HEK293 (cell line): ENCODE measurements at regions not wholly inside any gene's neighbourhood (a gene's known extent, or its start where the extent isn't known, plus 50 kb on each side); places are given as distances from the start of the nearest gene placed in this dataset.

Source experiments
- CTCF ChIA-PET: fragments of 350-600 bp; formaldehyde crosslinking; extraction: SDS; loops from one replicate; lab custom pipeline; 2021; ENCODE audit warnings: antibody characterized with exemption; lab: Yijun Ruan, JAX
- POLR2A ChIA-PET: fragments of 300-600 bp; formaldehyde crosslinking; extraction: SDS; loops from one replicate; lab custom pipeline; 2020; ENCODE audit warnings: antibody characterized with exemption, inconsistent platforms; lab: Yijun Ruan, JAX
- H3K27ac ChIP-seq: fragments of 200-500 bp; sonication (Bioruptor generic); 2 replicates; pipeline ENCODE4 v1.5.1; 2014; ENCODE audit warnings: low read depth, low read length, control low read depth, inconsistent platforms; ENCODE audit errors: extremely low read depth
- H3K36me3 ChIP-seq, 2 experiments: fragments of 200-500 bp in 1 of 2; sonication (Bioruptor generic) in 1 of 2; 1 replicate in 1 of 2; 2 replicates in 1 of 2; pipeline ENCODE4 v1.5.1; 2014 to 2017; ENCODE audit warnings: inconsistent platforms in 2 of 2, low read length in 2 of 2; ENCODE audit not compliant: control insufficient read depth in 2 of 2, insufficient read depth in 1 of 2
- H3K4me1 ChIP-seq: fragments of 200-500 bp; sonication (Bioruptor generic); 2 replicates; pipeline ENCODE4 v1.5.1; 2014; ENCODE audit warnings: mild to moderate bottlenecking, low read length, inconsistent platforms; ENCODE audit not compliant: control insufficient read depth, insufficient read depth
- H3K4me3 ChIP-seq: 2 replicates; pipeline ENCODE4 v1.5.1; 2011; ENCODE audit warnings: low read depth, mild to moderate bottlenecking, control low read depth, low read length, moderate library complexity
- H3K9me3 ChIP-seq: fragments of 200-500 bp; sonication (Bioruptor generic); 2 replicates; pipeline ENCODE4 v1.5.1; 2014; ENCODE audit warnings: low read depth, low read length, inconsistent platforms; ENCODE audit not compliant: control insufficient read depth, insufficient read depth
- BCL6B ChIP-seq: fragments of 450-650 bp; formaldehyde crosslinking; IDR thresholded peaks from 2 replicates; pipeline ENCODE4 v1.5.1; 2017; ENCODE audit warnings: missing biosample characterization, missing genetic modification characterization
- GLI4 ChIP-seq: fragments of 450-650 bp; formaldehyde crosslinking; IDR thresholded peaks from 2 replicates; pipeline ENCODE4 v1.5.1; 2016; ENCODE audit warnings: missing biosample characterization, missing genetic modification characterization
- KLF10 ChIP-seq: fragments of 450-650 bp; IDR thresholded peaks from 2 replicates; pipeline ENCODE4 v1.5.1; 2018; ENCODE audit warnings: missing biosample characterization, mild to moderate bottlenecking, missing genetic modification characterization
- KLF8 ChIP-seq: fragments of 450-650 bp; formaldehyde crosslinking; IDR thresholded peaks from 2 replicates; pipeline ENCODE4 v1.5.1; 2016; ENCODE audit warnings: missing biosample characterization, missing genetic modification characterization
- KLF9 ChIP-seq: fragments of 450-650 bp; formaldehyde crosslinking; IDR thresholded peaks from 2 replicates; pipeline ENCODE4 v1.5.1; 2016; ENCODE audit warnings: missing biosample characterization, missing genetic modification characterization, low read depth
- PRDM2 ChIP-seq: fragments of 450-650 bp; formaldehyde crosslinking; IDR thresholded peaks from 2 replicates; pipeline ENCODE4 v1.5.1; 2016; ENCODE audit warnings: missing biosample characterization, missing genetic modification characterization, borderline replicate concordance
- WT1 ChIP-seq: fragments of 450-650 bp; formaldehyde crosslinking; IDR thresholded peaks from 2 replicates; pipeline ENCODE4 v1.5.1; 2016; ENCODE audit warnings: missing biosample characterization, missing genetic modification characterization
- ZBTB20 ChIP-seq: fragments of 450-650 bp; formaldehyde crosslinking; IDR thresholded peaks from 2 replicates; pipeline ENCODE4 v1.5.1; 2016; ENCODE audit warnings: missing biosample characterization, missing genetic modification characterization
- ZNF138 ChIP-seq: fragments of 450-650 bp; formaldehyde crosslinking; IDR thresholded peaks from 2 replicates; pipeline ENCODE4 v1.5.1; 2016; ENCODE audit warnings: missing biosample characterization, missing genetic modification characterization, borderline replicate concordance
- ZNF184 ChIP-seq: fragments of 450-650 bp; IDR thresholded peaks from 2 replicates; pipeline ENCODE4 v1.5.1; 2018; ENCODE audit warnings: missing biosample characterization, mild to moderate bottlenecking, missing genetic modification characterization
- ZNF473 ChIP-seq: fragments of 450-650 bp; formaldehyde crosslinking; IDR thresholded peaks from 2 replicates; pipeline ENCODE4 v1.5.1; 2017; ENCODE audit warnings: missing biosample characterization, missing genetic modification characterization
- ZNF518A ChIP-seq: fragments of 450-650 bp; formaldehyde crosslinking; conservative IDR thresholded peaks from 2 replicates; pipeline ENCODE4 v1.5.1; 2016; ENCODE audit warnings: low read depth, missing biosample characterization, missing genetic modification characterization
- ZNF624 ChIP-seq: fragments of 450-650 bp; formaldehyde crosslinking; IDR thresholded peaks from 2 replicates; pipeline ENCODE4 v1.5.1; 2017; ENCODE audit warnings: missing biosample characterization, missing genetic modification characterization
- ZNF76 ChIP-seq: fragments of 450-650 bp; formaldehyde crosslinking; IDR thresholded peaks from 2 replicates; pipeline ENCODE4; 2016; ENCODE audit warnings: low read depth, missing biosample characterization, missing genetic modification characterization, borderline replicate concordance
- TF ChIP-seq, protein P1 (sequence below): fragments of 450-650 bp; formaldehyde crosslinking; IDR thresholded peaks from 2 replicates; pipeline ENCODE4 v1.5.1; 2016; ENCODE audit warnings: missing biosample characterization, missing genetic modification characterization
- TF ChIP-seq, protein P2 (sequence below): fragments of 450-650 bp; IDR thresholded peaks from 2 replicates; pipeline ENCODE4 v1.5.1; 2018; ENCODE audit warnings: missing biosample characterization, missing genetic modification characterization
- TF ChIP-seq, protein P3 (sequence below): fragments of 450-650 bp; formaldehyde crosslinking; IDR thresholded peaks from 2 replicates; pipeline ENCODE4 v1.5.1; 2016; ENCODE audit warnings: missing biosample characterization, missing genetic modification characterization

DNA sequence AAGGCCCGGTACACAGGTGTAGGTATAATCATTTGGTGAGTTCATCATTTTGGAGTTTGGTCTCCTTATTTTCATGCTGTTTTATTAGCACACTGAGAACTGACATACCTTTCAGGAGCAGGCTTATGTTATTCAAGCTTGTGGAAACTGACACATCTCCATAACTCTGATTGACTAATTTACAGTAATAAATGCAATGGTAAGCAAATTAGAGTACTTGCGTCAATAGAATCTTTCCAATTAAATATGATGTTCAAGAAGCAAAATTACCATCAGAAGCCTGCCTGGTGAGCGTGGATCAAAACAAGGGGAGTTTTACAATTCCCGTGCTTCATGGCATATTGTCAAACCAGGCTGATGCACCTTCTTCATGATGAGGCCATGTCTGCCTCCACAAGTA lies 210.7 kb upstream of the GPRIN3 start:
- POLR2A ChIA-PET = interaction anchor here (0.5 kb wide), 1 partner anchor 12 kb away, joined by 3 read pairs; no protein-coding TSS in a partner anchor
- H3K9me3 ChIP-seq = no peaks in the 10 kb centered on the region
- CTCF ChIA-PET = no interaction called here
- TF ChIP-seq KLF10 (tag by site-specific recombination) = no peak
- TF ChIP-seq, protein P1, sequence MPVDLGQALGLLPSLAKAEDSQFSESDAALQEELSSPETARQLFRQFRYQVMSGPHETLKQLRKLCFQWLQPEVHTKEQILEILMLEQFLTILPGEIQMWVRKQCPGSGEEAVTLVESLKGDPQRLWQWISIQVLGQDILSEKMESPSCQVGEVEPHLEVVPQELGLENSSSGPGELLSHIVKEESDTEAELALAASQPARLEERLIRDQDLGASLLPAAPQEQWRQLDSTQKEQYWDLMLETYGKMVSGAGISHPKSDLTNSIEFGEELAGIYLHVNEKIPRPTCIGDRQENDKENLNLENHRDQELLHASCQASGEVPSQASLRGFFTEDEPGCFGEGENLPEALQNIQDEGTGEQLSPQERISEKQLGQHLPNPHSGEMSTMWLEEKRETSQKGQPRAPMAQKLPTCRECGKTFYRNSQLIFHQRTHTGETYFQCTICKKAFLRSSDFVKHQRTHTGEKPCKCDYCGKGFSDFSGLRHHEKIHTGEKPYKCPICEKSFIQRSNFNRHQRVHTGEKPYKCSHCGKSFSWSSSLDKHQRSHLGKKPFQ (tag by site-specific recombination) = no peak
- TF ChIP-seq ZNF184 = no peak
- no peak for TF ChIP-seq KLF8
- TF ChIP-seq ZNF473 (tag by site-specific recombination) = no peak
- no peak for TF ChIP-seq BCL6B (tag by site-specific recombination)
- TF ChIP-seq, protein P2, sequence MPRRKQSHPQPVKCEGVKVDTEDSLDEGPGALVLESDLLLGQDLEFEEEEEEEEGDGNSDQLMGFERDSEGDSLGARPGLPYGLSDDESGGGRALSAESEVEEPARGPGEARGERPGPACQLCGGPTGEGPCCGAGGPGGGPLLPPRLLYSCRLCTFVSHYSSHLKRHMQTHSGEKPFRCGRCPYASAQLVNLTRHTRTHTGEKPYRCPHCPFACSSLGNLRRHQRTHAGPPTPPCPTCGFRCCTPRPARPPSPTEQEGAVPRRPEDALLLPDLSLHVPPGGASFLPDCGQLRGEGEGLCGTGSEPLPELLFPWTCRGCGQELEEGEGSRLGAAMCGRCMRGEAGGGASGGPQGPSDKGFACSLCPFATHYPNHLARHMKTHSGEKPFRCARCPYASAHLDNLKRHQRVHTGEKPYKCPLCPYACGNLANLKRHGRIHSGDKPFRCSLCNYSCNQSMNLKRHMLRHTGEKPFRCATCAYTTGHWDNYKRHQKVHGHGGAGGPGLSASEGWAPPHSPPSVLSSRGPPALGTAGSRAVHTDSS = no peak
- TF ChIP-seq ZNF518A (tag by site-specific recombination) = no peak
- no peak for TF ChIP-seq PRDM2 (tag by site-specific recombination)
- no peak for TF ChIP-seq ZNF138 (tag by site-specific recombination)
- no peak for TF ChIP-seq WT1 (tag by site-specific recombination)
- no peak for TF ChIP-seq ZBTB20
- TF ChIP-seq KLF9 (tag by site-specific recombination) = no peak
- no peak for TF ChIP-seq ZNF76
- no peak for TF ChIP-seq GLI4 (tag by site-specific recombination)
- TF ChIP-seq ZNF624 (tag by site-specific recombination) = no peak
- TF ChIP-seq, protein P3, sequence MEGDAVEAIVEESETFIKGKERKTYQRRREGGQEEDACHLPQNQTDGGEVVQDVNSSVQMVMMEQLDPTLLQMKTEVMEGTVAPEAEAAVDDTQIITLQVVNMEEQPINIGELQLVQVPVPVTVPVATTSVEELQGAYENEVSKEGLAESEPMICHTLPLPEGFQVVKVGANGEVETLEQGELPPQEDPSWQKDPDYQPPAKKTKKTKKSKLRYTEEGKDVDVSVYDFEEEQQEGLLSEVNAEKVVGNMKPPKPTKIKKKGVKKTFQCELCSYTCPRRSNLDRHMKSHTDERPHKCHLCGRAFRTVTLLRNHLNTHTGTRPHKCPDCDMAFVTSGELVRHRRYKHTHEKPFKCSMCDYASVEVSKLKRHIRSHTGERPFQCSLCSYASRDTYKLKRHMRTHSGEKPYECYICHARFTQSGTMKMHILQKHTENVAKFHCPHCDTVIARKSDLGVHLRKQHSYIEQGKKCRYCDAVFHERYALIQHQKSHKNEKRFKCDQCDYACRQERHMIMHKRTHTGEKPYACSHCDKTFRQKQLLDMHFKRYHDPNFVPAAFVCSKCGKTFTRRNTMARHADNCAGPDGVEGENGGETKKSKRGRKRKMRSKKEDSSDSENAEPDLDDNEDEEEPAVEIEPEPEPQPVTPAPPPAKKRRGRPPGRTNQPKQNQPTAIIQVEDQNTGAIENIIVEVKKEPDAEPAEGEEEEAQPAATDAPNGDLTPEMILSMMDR (tag by site-specific recombination) = no peak

More for the DNA sequence above, 210.7 kb upstream of the GPRIN3 start:
- H3K4me3 ChIP-seq = no peak overlapping the region
- no peak overlapping the region for H3K27ac ChIP-seq
- H3K36me3 ChIP-seq = no peaks in the 10 kb centered on the region
- H3K4me1 ChIP-seq = no peaks in the 10 kb centered on the region
